HG03571 (cell line): ENCODE measurements at regions not wholly inside any gene's neighbourhood (a gene's known extent, or its start where the extent isn't known, plus 50 kb on each side); places are given as distances from the start of the nearest gene placed in this dataset.
"Not testable (repeated sequence)": the region's sequence is repeated elsewhere in the genome, so short reads cannot be mapped to it uniquely, and the experiment has no call there.

Experiments
- ATAC-seq: cut with Tn5 transposase; IDR thresholded peaks from one replicate; pipeline ENCODE4 v1.9.1; 2021; ENCODE audit not compliant: unreplicated experiment

GRCh38 chr13:107927557-107927956 is 287.8 kb downstream of the LIG4 start:
- ATAC-seq, result no peak

GRCh38 chr13:107926515-107926914 is 288.8 kb downstream of the LIG4 start:
- not testable (repeated sequence) for ATAC-seq

- not testable (repeated sequence) for ATAC-seq
Measured at GRCh38 chr13:107916902-107917301, 298.4 kb downstream of the LIG4 start.

- ATAC-seq, result no peak
Measured at GRCh38 chr13:107912745-107913144, 302.6 kb downstream of the LIG4 start.

GRCh38 chr13:107907065-107907805 is 308.1 kb downstream of the LIG4 start:
- ATAC-seq, result no peak

GRCh38 chr13:107906131-107906530 is 309.2 kb downstream of the LIG4 start:
- ATAC-seq, result no peak

- ATAC-seq, result no peak
Measured at GRCh38 chr13:107901996-107902562, 313.3 kb downstream of the LIG4 start.

GRCh38 chr13:107901230-107901629 is 314.1 kb downstream of the LIG4 start:
- ATAC-seq, result no peak

GRCh38 chr13:107900775-107901174 is 314.6 kb downstream of the LIG4 start:
- no peak for ATAC-seq

GRCh38 chr13:107886118-107886517 is 329.2 kb downstream of the LIG4 start:
- ATAC-seq, result no peak

GRCh38 chr13:107884564-107884963 is 330.8 kb downstream of the LIG4 start:
- no peak for ATAC-seq

GRCh38 chr13:107883561-107884175 is 331.7 kb downstream of the LIG4 start:
- ATAC-seq, result no peak

- no peak for ATAC-seq
Measured at GRCh38 chr13:107882708-107883560, 332.4 kb downstream of the LIG4 start.

GRCh38 chr13:107881362-107881761 is 334.0 kb downstream of the LIG4 start:
- ATAC-seq, result no peak

- no peak for ATAC-seq
Measured at GRCh38 chr13:107874456-107874855, 340.9 kb downstream of the LIG4 start.

GRCh38 chr13:107873926-107874325 is 341.4 kb downstream of the LIG4 start:
- no peak for ATAC-seq

GRCh38 chr13:107870400-107870799 is 344.9 kb downstream of the LIG4 start:
- ATAC-seq, result no peak

- ATAC-seq, result no peak
Measured at GRCh38 chr13:107867701-107868661, 347.4 kb downstream of the LIG4 start.

GRCh38 chr13:107866941-107867623 is 348.3 kb downstream of the LIG4 start:
- no peak for ATAC-seq
